ENCODE measurements at regions not wholly inside any gene's neighbourhood (a gene's known extent, or its start where the extent isn't known, plus 50 kb on each side); places are given as distances from the start of the nearest gene placed in this dataset.

GRCh38 chr1:213499444-213499843 is 448.4 kb downstream of the RPS6KC1 start:
- no peak for DNase-seq
- no peak for TF ChIP-seq EZH2 (optimal IDR thresholded peaks at IDR 0.05; ENCODE audit: low read depth, low read length)
- no peak for TF ChIP-seq EZH2phosphoT487 (IDR thresholded peaks at IDR 0.05; ENCODE audit: low read length)
- no peak for TF ChIP-seq CTCF (IDR thresholded peaks at IDR 0.05; ENCODE audit: low read length)
- Histone ChIP-seq H4K20me1 (ENCODE audit: insufficient read depth, low read length) (no peaks in the 10 kb centered on the region), H3K9me3 (replicated peaks; ENCODE audit: insufficient read depth, low read length) (no peaks in the 10 kb centered on the region), H2AFZ (ENCODE audit: low read length) (no peak overlapping the region), H3F3A (ENCODE audit: insufficient read depth, low read length) (no peaks in the 10 kb centered on the region), H3K36me3 (replicated peaks; ENCODE audit: insufficient read depth, low read length) (no peaks in the 10 kb centered on the region), H3K27me3 (replicated peaks; ENCODE audit: insufficient read depth, low read length) (no peaks in the 10 kb centered on the region), H3K4me2 (ENCODE audit: low read depth, low read length) (no peak overlapping the region), H3K9ac (ENCODE audit: low read length) (no peak overlapping the region), H3K4me3 (ENCODE audit: low read length) (no peak overlapping the region), H3K27ac (ENCODE audit: low read length) (no peak overlapping the region), H3K4me1 (ENCODE audit: low read length) (no peaks in the 10 kb centered on the region), H3K9me2 (replicated peaks; ENCODE audit: insufficient read depth, low read length) (no peaks in the 10 kb centered on the region), H3K79me2 (ENCODE audit: low read length) (no peaks in the 10 kb centered on the region)

GRCh38 chr1:213507472-213508223 is 456.6 kb downstream of the RPS6KC1 start:
- Histone ChIP-seq H3K36me3 (replicated peaks; ENCODE audit: insufficient read depth, low read length) (no peaks in the 10 kb centered on the region), H3K27me3 (replicated peaks; ENCODE audit: insufficient read depth, low read length) (no peaks in the 10 kb centered on the region), H3K27ac (ENCODE audit: low read length) (no peak overlapping the region), H3F3A (ENCODE audit: insufficient read depth, low read length) (no peaks in the 10 kb centered on the region), H3K4me1 (ENCODE audit: low read length) (no peaks in the 10 kb centered on the region), H3K9me2 (replicated peaks; ENCODE audit: insufficient read depth, low read length) (no peaks in the 10 kb centered on the region), H3K79me2 (ENCODE audit: low read length) (no peaks in the 10 kb centered on the region), H3K9me3 (replicated peaks; ENCODE audit: insufficient read depth, low read length) (no peaks in the 10 kb centered on the region), H4K20me1 (ENCODE audit: insufficient read depth, low read length) (no peaks in the 10 kb centered on the region), H3K9ac (ENCODE audit: low read length) (no peak overlapping the region), H2AFZ (ENCODE audit: low read length) (no peak overlapping the region), H3K4me2 (ENCODE audit: low read depth, low read length) (no peak overlapping the region), H3K4me3 (ENCODE audit: low read length) (no peak overlapping the region)
- DNase-seq, result no peak
- TF ChIP-seq CTCF (IDR thresholded peaks at IDR 0.05; ENCODE audit: low read length) (no peak), EZH2phosphoT487 (IDR thresholded peaks at IDR 0.05; ENCODE audit: low read length) (no peak), EZH2 (optimal IDR thresholded peaks at IDR 0.05; ENCODE audit: low read depth, low read length) (no peak)

- Histone ChIP-seq H3K4me1 (ENCODE audit: low read length) (no peaks in the 10 kb centered on the region), H3K9me3 (replicated peaks; ENCODE audit: insufficient read depth, low read length) (no peaks in the 10 kb centered on the region), H3F3A (ENCODE audit: insufficient read depth, low read length) (no peaks in the 10 kb centered on the region), H3K79me2 (ENCODE audit: low read length) (no peaks in the 10 kb centered on the region), H3K4me2 (ENCODE audit: low read depth, low read length) (no peak overlapping the region), H3K4me3 (ENCODE audit: low read length) (no peak overlapping the region), H2AFZ (ENCODE audit: low read length) (no peak overlapping the region), H3K27ac (ENCODE audit: low read length) (no peak overlapping the region), H4K20me1 (ENCODE audit: insufficient read depth, low read length) (no peaks in the 10 kb centered on the region), H3K9ac (ENCODE audit: low read length) (no peak overlapping the region), H3K9me2 (replicated peaks; ENCODE audit: insufficient read depth, low read length) (no peaks in the 10 kb centered on the region), H3K27me3 (replicated peaks; ENCODE audit: insufficient read depth, low read length) (no peaks in the 10 kb centered on the region), H3K36me3 (replicated peaks; ENCODE audit: insufficient read depth, low read length) (no peaks in the 10 kb centered on the region)
- DNase-seq, result no peak
- TF ChIP-seq CTCF (IDR thresholded peaks at IDR 0.05; ENCODE audit: low read length) (no peak), EZH2phosphoT487 (IDR thresholded peaks at IDR 0.05; ENCODE audit: low read length) (no peak), EZH2 (optimal IDR thresholded peaks at IDR 0.05; ENCODE audit: low read depth, low read length) (no peak)
Observed at GRCh38 chr1:213511173-213511572, 460.1 kb downstream of the RPS6KC1 start.

All from MM.1S (cell line).